OCI-LY1 (cell line): ENCODE measurements at regions not wholly inside any gene's neighbourhood (a gene's known extent, or its start where the extent isn't known, plus 50 kb on each side); places are given as distances from the start of the nearest gene placed in this dataset.

Source experiments
- CTCF ChIP-seq: fragments of 200-600 bp; sonication (generic), shearing (Covaris generic); IDR thresholded peaks from 2 replicates; pipeline ENCODE4 v1.5.1; 2017; ENCODE audit warnings: mild to moderate bottlenecking, antibody characterized with exemption, low read length, moderate library complexity, mixed read lengths
- EZH2 ChIP-seq: fragments of 200-600 bp; sonication (generic), shearing (Covaris generic); IDR thresholded peaks from 2 replicates; pipeline ENCODE4 v1.8.0; 2017; ENCODE audit warnings: borderline replicate concordance, mixed run types, mild to moderate bottlenecking, antibody characterized with exemption, low read length, moderate library complexity, mixed read lengths

- TF ChIP-seq CTCF (no peak), EZH2 (no peak)
These were observed 160.5 kb upstream of the RASSF8 start for GRCh38 chr12:25797949-25798348.
